DMS153 treated with DMSO at 0.1 percent for 48 hours (cell line): ENCODE measurements at regions not wholly inside any gene's neighbourhood (a gene's known extent, or its start where the extent isn't known, plus 50 kb on each side); places are given as distances from the start of the nearest gene placed in this dataset.
"Not testable (repeated sequence)": the region's sequence is repeated elsewhere in the genome, so short reads cannot be mapped to it uniquely, and the experiment has no call there.

Experiments used
- DNase-seq: peaks from one replicate; lab custom pipeline; 2025; ENCODE audit not compliant: unreplicated experiment; lab: John Stamatoyannopoulos, UW

DNA sequence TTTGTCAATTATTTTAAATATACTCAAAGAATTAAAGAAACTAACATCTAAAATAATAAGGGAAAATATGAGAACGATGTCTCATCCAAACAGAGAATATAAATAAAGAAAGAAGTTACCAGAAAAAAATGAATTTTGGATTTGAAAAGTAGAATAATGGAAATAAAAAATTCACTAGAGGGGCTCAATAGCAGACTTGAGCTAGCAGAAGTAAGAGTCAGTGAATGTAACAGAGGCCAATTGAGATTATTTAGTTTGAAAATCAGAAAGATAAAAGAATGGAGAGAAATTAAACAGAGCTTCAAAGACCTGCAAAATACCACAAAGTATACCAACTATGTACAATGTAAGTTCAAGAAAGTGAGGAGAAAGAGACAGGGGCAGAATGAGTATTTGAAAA lies 333.6 kb downstream of the GPD2 start:
- no peak for DNase-seq

DNA sequence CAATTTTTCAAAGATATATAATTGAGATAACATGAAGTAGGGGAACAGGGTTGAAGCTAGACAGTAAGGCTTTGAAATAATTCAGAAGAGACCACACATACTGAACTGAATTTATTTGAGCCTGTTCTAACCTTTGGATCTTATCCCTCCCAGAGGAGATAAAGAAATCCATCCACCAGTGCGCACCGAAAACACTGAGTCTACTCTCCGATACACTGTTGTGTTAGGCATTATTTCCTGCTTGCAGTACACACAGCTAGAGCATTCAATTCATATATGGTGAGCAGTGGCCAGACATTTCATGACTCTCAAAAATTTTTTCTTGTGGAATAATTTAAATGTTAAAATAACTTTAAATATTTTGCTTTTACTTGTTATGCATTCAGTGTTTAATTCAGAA lies 342.7 kb downstream of the GPD2 start:
- no peak for DNase-seq

DNA sequence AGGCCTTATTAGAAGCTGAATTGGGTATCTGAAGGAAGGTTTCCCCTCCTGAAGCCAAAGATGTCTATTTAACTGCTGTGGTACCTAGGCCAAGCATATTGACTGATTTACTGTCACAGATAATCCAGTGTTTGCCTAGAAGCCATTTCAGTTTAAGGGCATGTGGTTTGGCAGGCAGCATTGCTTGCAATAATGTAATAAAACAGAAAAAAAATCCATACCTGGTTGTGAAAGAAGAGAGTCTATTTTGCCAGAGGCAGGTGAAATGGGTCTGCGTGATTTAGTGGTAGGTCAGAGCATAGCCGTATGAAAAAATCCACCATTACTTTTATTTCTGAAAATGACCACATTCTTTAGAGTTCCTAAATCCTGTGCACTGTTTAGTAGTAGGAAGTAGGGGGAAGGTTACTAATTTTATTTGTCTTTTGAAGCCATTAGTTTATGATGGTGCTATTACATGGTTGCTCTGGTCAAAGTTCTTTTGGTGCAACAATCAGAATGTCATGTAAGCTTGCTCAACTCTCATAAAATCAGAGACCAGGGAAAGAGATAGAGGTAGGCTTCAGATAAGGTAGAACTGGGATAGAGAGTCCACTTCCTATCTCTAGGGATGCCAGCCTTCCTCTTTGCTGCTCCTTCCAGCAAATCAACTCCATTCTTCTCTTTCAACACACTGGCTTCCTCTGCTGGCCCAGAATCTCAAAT lies 343.4 kb downstream of the GPD2 start:
- DNase-seq, result no peak

DNA sequence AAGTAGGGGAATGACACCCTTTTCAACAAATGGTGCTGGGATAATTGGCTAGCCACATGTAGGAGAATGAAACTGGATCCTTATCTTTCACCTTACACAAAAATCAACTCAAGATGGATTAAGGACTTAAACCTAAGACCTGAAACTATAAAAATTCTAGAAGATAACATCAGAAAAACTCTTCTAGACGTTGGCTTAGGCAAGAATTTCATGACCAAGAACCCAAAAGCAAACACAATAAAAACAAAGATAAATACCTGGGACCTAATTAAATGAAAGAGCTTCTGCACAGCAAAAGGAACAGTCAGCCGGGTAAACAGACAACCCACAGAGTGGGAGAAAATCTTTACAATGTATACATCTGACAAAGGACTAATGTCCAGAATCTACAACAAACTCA lies 345.5 kb downstream of the GPD2 start:
- not testable (repeated sequence) for DNase-seq

DNA sequence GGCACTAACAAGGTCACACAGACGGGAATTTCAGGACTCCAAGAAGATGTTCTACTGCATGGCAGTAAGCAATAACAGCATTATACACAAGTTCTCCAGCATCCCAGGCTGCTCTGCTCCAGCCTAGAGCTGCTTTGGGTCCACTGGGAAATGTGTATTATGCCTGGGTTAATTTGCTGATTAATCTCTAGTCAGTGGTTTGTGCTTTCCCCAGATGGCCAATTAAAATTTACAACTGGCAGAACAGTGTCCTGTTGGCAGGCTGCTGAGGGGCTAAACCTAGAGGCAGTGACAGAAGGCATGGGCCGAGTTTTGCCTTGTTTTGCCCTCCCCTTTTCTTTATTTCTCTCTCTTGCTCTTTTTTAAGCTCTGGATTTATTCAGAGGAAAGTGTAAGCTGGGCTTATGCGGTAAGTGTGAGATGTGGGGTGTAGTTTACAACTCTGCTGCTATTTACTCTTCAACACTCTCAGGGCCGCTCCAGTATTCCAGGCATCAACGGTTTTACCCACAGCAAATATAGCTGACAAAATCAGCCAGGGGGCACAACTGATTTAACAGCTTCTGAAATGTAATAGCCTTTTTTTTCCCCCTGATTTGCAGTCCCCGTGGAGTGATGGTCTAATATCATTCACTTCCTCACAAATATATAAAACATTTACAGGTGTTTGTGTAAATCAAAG lies 348.0 kb downstream of the GPD2 start:
- peak; percentile 34 for DNase-seq

DNA sequence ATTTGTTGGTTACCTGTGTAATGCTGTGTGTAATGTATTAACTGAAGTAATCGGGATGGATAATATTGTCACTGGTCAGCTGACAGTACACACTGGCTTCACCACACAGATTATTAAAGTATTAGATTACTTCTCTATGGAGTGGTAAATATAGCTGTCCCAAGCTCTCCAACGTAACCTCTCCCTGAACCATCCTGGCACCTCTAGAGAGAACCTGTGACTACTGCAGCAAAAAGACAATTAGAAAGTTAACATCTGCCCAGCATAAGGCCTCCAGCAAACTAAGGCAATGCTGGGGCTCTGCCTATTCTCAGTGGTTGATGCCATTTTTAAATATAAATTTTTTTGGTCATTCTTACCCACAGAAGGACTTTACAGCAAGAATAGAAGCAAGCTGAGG lies 351.3 kb downstream of the GPD2 start:
- no peak for DNase-seq

DNA sequence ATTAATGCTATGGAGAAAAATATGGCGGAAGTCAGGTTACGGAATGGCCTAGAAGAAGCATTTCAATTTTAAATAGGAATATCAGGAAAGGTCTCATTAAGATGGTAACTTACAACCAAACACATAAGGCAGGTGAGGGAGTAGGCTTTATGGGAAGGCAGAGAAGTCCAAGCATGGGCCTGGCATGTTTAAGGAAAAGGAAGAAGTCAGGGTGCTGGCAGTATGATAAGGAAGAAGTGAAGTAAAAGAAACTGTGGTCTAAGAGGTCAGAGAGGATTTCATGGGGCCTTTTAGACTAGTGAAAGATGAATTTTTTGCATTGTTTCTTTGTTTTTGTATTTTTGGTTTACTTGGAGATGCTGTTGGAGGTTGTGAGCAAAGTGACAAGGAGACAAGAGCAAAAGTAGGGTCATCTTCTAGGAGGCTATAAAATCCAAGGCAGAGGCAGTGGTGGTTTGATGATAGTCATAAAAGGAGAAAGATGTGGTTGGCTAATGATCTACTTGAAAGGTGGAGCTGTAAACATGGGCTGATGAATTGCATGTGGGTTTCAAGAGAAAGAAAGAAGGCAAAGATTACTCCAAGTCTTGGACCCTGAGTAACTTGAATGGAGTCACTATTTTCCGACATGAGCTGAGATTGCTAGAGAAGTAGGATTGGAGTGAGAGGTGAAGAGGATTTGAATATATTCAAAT lies 354.3 kb downstream of the GPD2 start:
- DNase-seq, result no peak

DNA sequence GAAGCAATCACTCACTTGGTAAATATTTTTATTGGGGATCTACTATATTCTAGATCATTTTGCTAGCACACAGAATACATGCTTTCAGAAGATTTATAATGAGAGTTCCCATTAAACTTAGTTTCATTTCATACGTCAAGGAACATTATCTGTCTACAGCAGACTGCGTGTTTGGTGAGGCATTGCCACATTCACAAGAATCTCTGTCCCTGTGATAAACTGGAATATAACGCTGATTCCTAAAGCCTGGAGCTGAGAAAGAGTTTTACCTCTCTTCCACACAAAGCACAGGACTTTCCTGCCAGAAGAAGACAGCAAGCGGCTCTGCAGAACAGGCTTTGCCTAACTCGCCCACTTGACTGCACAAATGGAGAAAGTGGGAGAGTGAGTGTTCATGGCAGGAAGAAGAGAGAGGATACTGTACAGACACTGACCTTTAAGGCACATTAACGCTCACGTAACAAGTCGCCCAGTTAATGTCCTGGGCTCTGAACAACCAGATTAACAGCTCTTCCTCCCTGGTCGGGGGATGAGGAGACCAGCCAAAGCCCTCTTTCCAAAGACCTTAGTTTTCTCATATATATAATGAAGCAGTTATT lies 356.2 kb downstream of the GPD2 start:
- no peak for DNase-seq

DNA sequence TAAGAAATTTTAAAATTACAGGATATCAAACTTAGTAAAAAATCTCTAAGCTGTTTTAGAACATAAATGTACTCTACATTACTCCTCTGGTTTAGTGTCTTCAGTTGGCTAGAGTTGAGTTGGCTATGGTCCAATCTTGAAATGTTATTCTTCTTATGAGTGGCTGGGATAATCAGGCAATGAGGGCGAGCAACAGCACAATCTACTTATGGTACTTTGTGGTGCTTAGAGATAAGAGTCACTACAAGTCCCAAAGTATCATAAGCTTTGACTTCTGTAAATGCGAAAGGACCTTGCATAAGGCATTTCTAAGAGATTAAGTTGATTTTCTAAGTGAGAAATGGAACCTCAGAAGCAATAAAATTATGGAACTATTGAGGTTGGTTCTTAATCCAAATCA lies 361.7 kb downstream of the GPD2 start:
- no peak for DNase-seq

DNA sequence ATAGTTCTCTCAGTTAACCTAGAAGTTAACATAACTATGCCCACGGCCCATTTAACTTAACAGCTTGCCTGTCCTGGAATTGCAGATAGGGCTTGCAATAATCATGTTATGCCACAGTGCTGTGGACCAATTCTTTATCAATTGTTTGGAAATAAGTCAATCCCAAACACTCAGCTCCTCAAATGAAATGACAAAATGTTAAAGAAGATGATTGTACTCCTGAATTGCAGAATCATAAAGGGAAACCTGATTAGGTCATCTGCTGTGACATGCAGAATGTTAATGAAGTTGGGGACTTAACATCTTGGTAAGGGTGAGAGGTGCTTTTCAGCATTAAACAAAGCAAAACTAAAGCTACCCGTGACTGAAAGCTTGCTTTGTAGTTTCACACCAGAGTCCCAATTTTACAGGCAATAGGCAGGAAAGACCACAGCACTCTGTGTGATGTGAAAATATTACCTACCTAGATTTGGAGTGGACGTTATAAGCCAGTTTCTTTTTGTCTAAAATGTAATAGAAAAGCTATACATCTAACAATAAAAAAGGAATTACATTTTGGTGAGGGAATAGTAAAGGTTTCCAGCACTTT lies 364.0 kb downstream of the GPD2 start:
- DNase-seq, result peak; percentile 31

DNA sequence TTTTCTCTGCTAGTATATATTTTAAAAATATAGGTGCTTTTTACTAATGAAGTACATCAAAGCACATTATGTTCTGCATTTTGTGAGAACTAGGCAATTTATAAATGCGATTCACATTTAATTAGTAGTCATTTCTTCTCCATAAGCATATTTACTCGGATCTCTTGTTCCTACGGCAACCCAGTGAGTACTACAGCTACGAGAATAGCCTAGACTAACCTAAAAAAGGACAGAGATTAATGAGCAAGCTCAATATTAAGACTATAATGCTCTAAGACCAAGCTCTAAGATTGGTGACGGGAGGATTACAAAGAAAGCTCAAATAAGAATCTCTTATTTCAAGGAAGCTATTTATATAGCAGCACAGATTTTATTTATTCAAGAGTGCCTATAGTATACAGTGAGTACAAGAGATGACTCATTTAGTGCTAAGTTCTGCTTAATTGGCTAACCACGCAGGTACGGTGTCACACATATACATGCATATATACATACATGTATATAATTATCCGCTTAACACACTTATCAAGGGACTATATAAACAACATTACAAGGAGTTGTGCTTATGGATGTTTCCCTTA lies 364.7 kb downstream of the GPD2 start:
- DNase-seq, result peak; percentile 34

DNA sequence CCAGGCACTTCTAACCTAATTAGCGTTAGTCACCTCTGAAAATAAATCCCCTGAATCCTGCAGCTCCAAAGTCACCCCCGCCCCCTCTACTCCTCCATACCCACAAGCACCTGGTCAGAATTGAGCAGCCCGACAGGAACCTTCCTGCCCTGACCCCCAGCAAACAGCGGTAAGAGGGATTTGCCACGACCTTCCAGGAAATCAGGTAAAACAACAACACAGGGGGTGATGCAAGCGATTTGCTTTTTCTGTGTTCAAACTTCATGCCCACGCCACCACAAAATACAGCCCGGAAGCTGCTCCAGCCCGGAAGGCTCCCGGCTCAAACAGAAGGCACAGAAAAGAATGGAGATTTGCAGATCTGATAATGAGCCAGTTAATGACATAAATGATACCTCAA lies 367.1 kb downstream of the GPD2 start:
- DNase-seq, result peak; percentile 62

DNA sequence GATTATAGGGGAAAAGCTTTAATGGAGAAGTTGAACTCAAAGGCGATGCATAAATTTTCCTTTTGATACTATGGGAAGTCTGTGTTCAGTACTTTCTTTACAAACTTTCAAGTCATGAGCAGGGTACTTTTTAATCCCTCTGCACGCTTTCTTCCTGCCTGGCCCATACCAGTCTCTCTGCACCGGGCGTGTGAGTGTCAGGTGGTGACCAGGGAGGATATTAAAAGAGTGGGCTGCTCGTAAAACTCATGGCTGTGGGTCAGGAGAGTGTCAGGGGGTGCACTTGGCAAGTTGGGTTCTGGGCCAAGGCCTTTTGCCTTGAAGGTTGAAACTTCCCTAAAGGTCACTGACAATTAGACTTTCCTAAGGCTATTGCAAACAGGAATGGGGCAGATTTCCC lies 367.8 kb downstream of the GPD2 start:
- DNase-seq, result no peak

DNA sequence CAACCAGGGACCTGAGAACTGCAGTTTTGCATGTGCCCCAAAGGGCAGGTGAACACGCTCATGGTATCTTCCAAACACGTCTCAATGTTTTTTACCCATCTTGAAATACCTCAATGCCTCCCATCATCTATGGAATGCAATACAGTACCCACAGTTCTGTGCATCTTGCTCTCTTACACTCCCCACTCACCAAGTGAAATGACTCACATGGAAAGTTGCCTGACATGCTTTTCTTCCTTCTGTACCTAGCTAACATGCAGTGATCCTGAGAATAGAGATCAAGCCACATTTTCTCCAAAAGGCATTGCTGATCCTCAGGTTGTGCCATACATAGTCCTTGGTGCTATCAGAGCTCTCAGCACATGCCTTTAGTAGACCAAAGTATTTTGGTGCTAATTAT lies 373.9 kb downstream of the GPD2 start:
- DNase-seq, result no peak

DNA sequence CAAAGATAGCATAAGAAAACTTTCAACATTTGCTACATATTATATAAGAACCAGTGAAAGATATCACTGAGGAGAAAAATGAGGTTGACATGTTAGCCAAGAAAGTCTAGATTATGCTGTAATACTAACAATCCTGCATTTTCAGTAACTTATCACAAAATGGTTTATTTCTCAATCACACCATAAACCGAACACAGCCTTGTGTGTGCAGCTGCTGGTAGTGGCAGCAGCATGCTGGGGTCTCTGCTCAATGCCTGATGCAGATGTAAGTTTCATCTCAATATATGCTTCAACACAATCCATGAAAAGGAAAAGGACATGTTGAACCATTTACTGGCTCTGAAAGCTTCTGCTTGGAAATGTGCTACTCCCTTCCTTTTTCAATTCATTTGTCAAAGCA lies 376.3 kb downstream of the GPD2 start:
- no peak for DNase-seq

DNA sequence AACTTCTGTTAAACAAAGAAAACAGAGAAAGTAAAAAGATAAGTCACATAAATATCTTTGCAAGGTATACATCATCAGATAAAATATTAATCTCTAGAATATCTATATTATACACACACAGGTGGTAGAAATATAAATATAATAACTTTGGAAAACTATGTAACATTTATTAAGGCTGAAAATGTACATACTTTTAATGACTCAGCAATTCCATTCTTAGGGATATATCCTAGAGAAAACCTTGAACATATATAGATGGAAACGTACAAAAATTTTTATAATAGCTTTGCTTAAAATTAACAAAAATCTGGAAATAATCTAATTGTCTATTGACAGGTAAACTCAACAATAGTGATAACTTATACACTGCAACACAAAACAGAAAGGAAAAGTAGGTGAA lies 381.3 kb downstream of the GPD2 start:
- no peak for DNase-seq

DNA sequence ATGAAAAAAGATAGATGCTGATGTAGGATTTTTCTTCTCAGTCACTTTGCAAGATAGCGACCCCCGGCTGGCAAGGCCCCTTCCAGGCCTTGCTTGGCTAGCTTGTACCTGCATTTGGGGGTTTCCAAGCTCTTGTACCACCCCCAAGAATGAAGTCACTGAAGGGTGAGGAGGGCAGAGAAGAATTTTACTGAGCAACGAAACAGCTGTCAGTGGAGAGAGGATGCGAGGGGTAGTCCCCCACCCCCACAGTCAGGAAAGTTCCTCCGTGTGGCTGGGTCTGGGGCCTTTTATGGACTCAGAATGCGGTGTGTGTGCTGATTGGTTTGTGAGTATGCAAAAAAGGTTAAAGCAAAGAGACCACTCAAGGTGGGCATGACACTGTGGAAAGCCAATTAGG lies 382.0 kb downstream of the GPD2 start:
- DNase-seq, result no peak

DNA sequence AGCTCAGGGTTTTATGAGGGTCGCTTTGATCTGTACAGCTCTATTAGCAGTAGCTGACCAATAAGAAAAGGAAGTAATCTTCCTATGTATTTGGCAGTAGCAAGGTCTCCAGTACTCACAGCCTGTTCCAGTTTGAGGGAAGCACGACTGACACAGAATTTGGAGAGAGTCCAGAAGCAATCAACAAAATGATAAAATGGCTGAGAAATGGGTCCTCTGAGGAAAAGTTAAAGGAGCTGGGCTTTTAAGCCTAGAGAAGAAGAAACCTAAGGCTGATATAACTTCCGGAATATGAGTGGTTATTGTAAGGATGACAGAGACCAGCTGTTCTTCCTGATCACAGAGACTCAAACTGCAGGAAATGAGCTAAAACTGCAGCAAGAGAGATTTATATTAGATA lies 382.8 kb downstream of the GPD2 start:
- no peak for DNase-seq

DNA sequence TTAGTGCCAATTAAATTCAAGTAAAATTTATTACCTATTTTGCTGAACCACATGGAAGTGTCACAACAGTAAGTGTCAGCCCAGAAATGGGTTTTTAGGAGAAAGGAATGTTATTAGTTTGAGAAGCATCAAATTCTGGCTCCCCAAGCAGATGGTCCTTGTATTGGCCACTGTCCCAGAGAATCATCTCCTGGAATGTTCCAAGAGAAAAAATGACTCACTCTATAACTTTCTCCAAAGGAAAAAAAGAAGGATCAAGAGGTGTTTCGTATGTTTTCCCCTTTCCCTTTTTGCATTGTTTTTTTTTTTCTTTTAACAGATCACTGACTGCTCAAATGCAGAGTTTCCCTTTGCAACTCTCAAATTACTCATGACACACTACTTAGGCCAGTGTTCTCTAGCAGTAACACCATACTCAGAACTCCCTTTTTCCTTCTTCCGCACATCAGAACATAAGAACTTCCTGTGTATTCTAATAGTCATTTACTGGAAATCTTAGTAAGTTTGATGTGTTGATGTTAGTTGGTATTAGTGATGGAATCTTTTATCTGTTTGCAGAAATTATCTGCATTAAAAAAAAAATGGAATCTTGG lies 390.3 kb downstream of the GPD2 start:
- DNase-seq, result no peak

DNA sequence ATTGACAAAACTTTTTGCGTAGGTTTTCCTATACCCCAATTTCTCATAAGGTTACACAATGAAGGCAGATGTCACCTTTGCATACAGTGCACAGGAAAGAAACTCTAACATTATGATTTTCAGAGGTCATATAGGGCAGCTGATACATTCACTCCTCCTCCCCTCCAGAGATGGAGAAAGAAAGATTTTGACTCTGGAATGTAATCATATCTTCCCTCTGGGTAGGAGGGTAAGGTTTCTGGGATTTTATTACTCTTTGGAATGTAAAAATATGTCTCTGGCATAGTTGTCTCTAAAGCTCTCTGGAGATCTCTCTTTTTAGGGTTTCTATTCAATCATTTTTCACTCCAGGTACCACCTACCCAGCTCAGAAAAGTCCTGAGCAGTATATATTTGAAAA lies 398.3 kb downstream of the GPD2 start:
- DNase-seq, result no peak
